GM21360 (cell line): ENCODE measurements at regions not wholly inside any gene's neighbourhood (a gene's known extent, or its start where the extent isn't known, plus 50 kb on each side); places are given as distances from the start of the nearest gene placed in this dataset.
"Not testable (repeated sequence)": the region's sequence is repeated elsewhere in the genome, so short reads cannot be mapped to it uniquely, and the experiment has no call there.

Experiments
- ATAC-seq: cut with Tn5 transposase; IDR thresholded peaks from one replicate; pipeline ENCODE4 v1.9.1; 2021; ENCODE audit warnings: mild to moderate bottlenecking, moderate library complexity; ENCODE audit not compliant: unreplicated experiment

DNA sequence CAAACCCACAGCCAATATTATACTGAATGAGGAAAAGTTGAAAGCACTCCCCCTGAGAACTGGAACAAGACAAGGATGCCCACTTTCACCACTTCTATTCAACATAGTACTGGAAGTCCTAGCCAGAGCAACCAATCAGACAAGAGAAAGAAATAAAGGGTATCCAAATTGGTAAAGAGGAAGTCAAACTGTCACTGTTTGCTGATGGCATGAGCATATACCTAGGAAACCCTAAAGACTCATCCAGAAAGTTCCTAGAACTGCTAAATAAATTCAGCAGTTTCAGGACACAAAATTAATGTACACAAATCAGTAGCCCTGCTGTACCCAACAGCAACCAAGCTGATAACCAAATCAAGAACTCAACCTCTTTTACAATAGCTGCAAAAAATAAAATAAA lies 220.0 kb downstream of the SYK start:
- ATAC-seq = not testable (repeated sequence)

DNA sequence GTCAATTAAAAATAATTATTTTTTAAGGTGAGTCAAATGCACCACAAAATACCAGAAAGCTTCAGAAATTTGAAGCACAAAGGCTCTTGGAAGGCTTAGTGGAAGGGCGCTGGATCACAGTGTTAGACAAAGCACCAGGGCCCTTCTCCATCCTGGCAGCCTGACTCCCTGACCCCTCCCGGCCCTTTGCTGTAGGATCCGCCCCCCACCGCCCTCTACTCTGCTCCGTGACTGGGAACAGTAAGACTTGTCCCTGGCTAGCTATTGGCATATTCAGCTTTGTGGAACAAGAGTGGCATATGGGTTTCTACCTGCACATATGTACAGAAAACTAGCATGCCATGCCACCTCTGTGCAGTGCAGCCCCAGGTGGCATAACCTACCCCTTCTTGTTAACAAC lies 222.1 kb downstream of the SYK start:
- ATAC-seq = no peak

- ATAC-seq = no peak
These were observed 223.2 kb downstream of the SYK start for GRCh38 chr9:91024841-91025240.

GRCh38 chr9:91025856-91026255 lies 224.2 kb downstream of the SYK start:
- ATAC-seq = no peak

GRCh38 chr9:91026266-91026665 lies 224.6 kb downstream of the SYK start:
- ATAC-seq = no peak

- ATAC-seq = no peak
These were observed 225.4 kb downstream of the SYK start for GRCh38 chr9:91027005-91027404.

DNA sequence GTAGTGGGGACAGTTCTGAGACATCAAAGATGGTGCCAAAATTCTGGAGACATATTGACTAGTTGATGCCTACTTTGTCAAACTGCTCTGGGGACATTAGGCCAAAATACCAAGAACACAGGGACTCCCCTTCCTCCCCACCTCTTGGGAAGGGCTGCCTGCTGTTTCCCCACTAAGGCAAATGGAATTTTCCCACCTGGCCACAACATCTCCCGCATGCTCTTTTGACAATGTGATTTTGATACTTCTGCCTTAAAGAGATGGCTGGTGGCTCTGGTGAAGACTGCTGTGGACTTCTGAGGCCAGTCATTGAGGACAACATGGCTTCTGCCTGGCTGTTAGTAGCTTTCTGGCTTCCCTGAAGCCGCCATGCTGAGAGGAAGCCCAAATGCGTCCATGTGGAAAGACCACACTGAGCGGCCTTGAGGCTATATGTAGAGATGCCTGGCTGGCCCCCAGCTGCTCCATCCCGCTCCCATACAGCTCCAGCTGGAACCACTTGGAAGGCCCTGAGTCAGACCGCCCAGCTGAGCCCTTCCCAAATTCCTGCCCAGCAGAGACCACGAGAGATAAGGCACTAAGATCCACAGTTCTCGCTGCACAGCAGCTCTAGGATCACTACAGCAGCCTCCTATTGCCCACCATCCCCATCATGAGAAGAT lies 226.7 kb downstream of the SYK start:
- no peak for ATAC-seq

DNA sequence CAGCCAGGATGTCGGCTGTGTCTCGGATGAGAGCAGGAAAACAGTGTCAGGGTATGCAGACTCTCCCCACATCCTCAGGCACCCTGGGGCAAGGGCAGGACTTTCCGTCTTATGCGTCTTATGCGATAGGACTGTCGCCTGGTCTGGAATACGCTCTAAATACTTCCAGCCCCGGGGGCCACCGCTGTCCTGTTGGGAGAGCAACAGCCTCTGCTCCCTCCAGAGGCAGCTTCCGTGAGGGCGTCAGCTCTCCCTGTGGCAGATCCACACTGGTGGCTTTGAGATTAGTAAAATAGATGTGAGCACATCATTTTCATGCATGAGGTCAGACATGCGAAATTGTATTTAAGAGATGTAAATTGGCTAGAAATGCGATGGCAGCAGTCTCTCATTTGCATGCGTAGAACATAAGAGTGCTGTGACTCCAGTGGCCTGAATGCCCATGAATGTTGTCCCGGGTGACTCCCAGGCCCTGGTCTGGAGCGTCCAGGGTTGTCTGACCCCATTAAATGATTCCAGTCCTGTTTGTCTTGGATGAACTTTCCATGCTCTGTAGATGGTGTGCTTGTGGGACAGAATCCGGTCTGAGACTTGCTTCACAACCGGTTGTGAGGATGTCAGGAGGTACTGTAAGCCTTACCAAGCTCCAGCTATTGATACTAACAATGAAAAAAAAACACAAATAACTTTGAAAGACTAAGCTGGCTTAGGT lies 228.2 kb downstream of the SYK start:
- no peak for ATAC-seq

- no peak for ATAC-seq
These were observed 230.5 kb downstream of the SYK start for GRCh38 chr9:91032121-91032531.

DNA sequence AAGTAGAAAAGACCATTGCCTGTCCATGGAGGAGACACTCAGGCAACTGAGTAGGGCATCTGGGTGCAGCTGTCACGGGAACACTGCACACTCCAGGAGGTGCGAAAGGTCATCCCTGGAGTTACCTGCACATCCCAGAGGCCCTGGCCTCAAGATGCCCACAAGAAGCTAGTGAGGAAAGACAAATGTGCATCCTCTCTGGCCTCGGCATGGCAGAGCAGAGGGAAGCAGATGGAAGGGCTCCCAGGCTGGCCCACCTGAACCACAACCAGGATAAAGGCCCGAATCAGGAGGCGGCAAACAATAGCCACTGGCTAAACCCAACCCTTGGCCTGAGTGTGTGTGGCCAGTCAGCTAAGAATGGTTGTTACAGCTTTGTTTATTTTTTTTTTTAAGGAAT lies 231.7 kb downstream of the SYK start:
- ATAC-seq = no peak

DNA sequence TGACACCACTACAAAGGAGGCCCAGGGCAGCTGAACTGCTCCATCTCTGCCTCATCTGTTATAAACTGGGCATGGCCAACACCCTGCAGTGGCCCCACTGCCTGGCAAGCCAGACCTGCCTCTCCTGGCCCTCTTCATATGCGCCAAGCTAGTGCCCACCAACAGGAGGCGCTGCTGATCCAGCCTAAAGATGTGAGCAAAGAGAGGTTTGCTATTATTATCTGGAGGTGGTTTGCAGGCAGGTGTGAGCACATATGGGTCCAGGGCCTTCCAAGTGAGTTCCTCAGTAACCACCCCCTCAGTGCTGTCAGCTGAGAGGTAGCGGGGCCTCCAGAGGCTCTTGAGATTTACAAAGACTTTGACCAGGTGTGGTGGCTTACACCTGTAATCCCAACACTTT lies 232.2 kb downstream of the SYK start:
- no peak for ATAC-seq

DNA sequence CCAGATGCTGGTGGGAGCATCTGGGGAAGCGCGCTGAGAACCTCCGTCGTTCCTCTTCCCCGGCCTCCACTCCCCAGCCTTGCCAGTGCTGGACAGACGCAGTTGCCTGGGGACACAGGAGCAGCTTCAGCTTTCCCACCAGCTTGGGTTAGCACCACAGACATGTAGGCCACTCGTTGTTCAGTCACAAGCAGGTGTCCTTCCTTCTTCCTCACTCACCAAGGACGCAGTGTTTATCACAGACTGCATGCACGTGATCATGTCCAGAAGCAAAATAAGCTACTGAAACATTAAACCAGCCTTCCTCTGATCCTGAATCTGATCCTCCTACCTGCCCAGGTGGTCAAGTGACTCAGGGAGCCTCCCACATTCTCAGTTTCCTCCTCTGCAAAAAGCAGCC lies 232.9 kb downstream of the SYK start:
- ATAC-seq = no peak

DNA sequence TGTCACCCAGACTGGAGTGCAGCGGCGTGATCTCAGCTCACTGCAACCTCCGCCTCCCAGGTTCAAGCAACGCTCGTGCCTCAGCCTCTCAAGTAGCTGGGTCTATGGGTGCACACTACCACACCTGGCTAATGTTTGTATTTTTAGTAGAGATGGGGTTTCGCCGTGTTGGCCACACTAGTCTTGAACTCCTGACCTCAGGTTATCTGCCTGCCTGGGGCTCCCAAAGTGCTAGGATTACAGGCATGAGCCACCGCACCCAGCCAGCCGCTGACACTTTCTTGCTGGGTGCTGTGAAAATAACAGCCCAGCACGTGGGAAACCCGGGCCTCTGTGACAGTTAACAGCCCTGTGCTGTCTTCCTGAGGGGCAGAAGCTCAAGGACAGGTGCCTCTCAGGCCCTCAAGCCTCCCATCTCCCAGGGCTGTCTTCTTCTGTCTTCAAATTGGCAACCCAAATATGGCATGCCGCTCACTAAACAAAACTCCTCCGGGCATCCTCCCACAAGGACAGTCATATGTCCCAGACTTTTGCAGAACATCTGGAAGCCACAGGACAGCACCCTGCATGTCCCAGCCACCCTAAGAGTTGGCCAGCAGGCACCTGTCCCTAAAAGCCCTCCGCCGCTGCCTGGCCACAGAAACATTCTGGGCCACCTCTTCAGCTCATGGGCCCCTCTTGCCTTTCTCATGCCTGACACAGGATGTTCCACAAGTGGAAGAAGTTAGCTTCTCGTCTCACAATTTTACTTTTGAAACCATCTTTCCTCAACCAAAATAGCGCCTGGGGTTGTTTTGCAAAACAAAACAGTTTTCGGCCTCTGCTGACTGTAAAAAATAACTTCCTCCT lies 233.6 kb downstream of the SYK start:
- no peak for ATAC-seq

GRCh38 chr9:91035825-91036208 lies 234.2 kb downstream of the SYK start:
- no peak for ATAC-seq

GRCh38 chr9:91036356-91036755 lies 234.7 kb downstream of the SYK start:
- no peak for ATAC-seq

- no peak for ATAC-seq
These were observed 235.3 kb downstream of the SYK start for GRCh38 chr9:91036826-91037510.

- no peak for ATAC-seq
These were observed 236.2 kb downstream of the SYK start for GRCh38 chr9:91037511-91038482.

DNA sequence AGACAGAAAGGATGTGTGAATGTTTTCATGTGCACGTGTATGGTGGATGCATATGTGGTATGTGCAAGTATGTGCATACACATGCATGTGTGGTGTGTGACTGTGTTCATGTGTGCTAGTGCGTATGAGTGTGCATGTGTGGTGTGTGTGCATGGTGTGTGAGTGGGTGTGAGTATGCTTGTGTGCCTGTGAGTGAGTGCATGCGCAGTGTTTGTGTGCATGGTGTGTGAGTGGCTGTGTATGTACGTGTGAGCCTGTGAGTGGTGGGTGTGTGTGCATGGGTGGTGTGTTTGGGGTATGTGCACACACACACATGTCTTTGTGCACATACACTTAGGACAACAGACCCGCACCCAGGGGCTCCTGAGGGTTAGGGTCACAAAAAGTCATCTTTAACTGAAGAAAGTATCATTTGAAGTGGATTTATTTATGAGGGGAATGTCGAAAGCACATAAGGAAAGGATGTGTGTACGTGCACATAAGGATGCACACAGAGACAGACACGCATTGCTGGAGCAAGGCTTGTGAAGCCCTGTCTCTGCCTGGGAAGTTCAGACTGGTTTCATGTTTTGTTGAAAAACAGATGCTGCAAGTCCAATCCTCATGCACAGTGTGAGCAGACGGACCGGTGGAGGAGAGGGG lies 237.0 kb downstream of the SYK start:
- ATAC-seq = no peak

- ATAC-seq = no peak
These were observed 237.7 kb downstream of the SYK start for GRCh38 chr9:91039125-91039834.
